Kidney epithelial cell (primary cell): ENCODE measurements at regions not wholly inside any gene's neighbourhood (a gene's known extent, or its start where the extent isn't known, plus 50 kb on each side); places are given as distances from the start of the nearest gene placed in this dataset.

Experiments
- DNase-seq: peaks from one replicate; pipeline ENCODE4 v3.0.0-alpha.2; 2010; ENCODE audit warnings: low read depth
- H3K27me3 ChIP-seq: 2 replicates; pipeline ENCODE4 v1.6.0; 2011; ENCODE audit warnings: low read length; ENCODE audit not compliant: control insufficient read depth, insufficient read depth
- H3K36me3 ChIP-seq: 2 replicates; pipeline ENCODE4 v1.5.1; 2011; ENCODE audit warnings: low read length; ENCODE audit not compliant: control insufficient read depth, insufficient read depth
- H3K4me3 ChIP-seq: 2 replicates; pipeline ENCODE4 v1.5.1; 2011; ENCODE audit warnings: low read depth, mild to moderate bottlenecking, control low read depth, low read length
- CTCF ChIP-seq: IDR thresholded peaks from 2 replicates; pipeline ENCODE4 v1.5.1; 2011; ENCODE audit warnings: mild to moderate bottlenecking, moderate library complexity, low read length, control low read depth, inconsistent platforms; ENCODE audit not compliant: insufficient read depth, poor library complexity, severe bottlenecking

GRCh38 chr3:163924600-163924999 lies 1153.7 kb downstream of the SI start:
- Histone ChIP-seq H3K4me3 (no peak overlapping the region), H3K36me3 (no peaks in the 10 kb centered on the region), H3K27me3 (no peaks in the 10 kb centered on the region)
- no peak for TF ChIP-seq CTCF
- DNase-seq, result no peak

DNA sequence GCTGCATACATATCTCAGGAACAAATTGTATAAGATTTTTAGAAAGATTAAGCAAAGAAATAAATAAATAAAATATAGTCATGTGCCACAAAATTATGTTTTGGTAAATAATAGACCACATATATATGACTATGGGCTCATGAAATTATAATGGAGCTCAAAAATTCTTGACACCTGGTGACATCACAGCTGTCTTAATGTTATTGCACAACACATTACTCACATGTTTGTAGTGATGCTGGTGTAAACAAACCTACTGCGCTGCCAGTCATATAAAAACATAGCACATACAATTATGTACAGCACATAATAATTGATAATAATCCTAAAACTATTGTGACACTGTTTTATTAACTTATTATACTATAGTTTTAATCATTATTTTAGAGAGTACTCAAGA lies 1159.1 kb downstream of the SI start:
- H3K36me3 ChIP-seq, result no peaks in the 10 kb centered on the region
- no peak for TF ChIP-seq CTCF
- no peak for DNase-seq
- H3K27me3 ChIP-seq, result no peaks in the 10 kb centered on the region
- no peak overlapping the region for H3K4me3 ChIP-seq

- no peaks in the 10 kb centered on the region for H3K36me3 ChIP-seq
- peak; percentile 26 for TF ChIP-seq CTCF
- no peak for DNase-seq
- no peak overlapping the region for H3K4me3 ChIP-seq
- no peaks in the 10 kb centered on the region for H3K27me3 ChIP-seq
These were observed 1161.4 kb downstream of the SI start for GRCh38 chr3:163916596-163917560.

DNA sequence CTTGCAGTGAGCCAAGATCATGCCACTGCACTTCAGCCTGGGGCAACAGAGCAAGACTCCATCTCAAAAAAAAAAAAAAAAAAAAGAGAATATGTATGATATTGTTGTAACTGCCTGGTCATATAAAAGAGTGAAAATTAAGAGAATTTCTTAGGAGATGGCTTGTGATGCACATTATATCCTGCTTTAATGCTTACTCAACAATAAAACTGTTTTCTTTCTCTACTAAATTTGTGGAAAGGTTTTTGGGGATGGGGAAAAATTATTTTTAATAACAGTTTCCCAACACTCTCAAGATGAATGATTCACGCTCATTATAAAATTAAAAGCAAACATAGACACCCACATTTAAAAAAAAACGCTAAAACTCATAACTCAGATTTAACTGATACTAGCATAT lies 1163.0 kb downstream of the SI start:
- Histone ChIP-seq H3K36me3 (no peaks in the 10 kb centered on the region), H3K4me3 (no peak overlapping the region), H3K27me3 (no peaks in the 10 kb centered on the region)
- no peak for DNase-seq
- TF ChIP-seq CTCF, result no peak

DNA sequence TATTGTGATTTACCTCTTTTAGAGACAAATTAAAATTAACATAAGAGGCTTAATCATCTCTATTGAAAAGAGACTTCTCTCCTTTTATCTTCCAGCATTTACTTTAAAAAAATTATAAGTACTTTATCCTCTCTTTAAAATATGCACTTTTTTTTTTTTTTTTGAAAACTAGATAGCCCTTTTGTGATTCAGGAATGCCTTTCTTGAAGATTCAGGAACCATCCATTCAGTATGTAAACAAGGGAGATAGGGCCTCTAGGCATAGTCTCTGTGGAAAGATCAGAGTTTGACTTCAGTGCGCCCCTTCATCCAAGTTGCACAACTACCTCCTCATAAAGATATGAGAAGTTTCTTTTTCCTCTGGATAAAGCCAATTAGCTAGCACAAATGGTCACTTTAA lies 1163.7 kb downstream of the SI start:
- no peaks in the 10 kb centered on the region for H3K27me3 ChIP-seq
- no peaks in the 10 kb centered on the region for H3K36me3 ChIP-seq
- DNase-seq, result no peak
- no peak for TF ChIP-seq CTCF
- no peak overlapping the region for H3K4me3 ChIP-seq

- Histone ChIP-seq H3K27me3 (no peaks in the 10 kb centered on the region), H3K36me3 (no peaks in the 10 kb centered on the region), H3K4me3 (no peak overlapping the region)
- DNase-seq, result no peak
- no peak for TF ChIP-seq CTCF
These were observed 1186.5 kb downstream of the SI start for GRCh38 chr3:163891771-163892170.
